ENCODE measurements at regions not wholly inside any gene's neighbourhood (a gene's known extent, or its start where the extent isn't known, plus 50 kb on each side); places are given as distances from the start of the nearest gene placed in this dataset.

DNA sequence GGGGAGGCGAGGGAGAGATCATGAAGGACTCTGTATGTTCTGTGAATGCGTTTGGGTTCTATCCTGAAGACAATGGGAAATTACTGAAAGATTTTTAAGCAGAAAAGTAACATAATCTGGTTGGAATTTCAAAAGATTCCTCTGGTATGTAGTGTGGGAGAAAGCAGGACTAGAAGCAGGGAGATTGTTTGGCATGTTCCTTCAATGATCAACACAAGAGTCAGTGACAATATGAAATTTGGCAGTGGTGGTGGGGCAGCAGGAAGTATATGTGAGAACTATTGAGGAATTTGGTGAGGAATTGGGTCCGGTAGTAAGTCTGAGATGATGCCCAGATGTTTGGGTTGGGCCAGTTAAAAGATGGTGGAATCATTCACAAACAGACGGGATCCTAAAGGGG is 348.7 kb downstream of the CD83 start:
- intact Hi-C loops (cut with DNase I) = no loop called here
- 74 to 88% methylated on average over 4 of the region's 4 CpGs for WGBS, 2 donors
- ATAC-seq (no peak), DNase-seq (no peak)
- H3K4me3 ChIP-seq = no peak overlapping the region
- peaks cover 0 to 8% (median 0%) of the 10 kb centered on the region in 3 donors for H3K9me3 ChIP-seq
- H3K27me3 ChIP-seq = no peaks in the 10 kb centered on the region
- no peaks in the 10 kb centered on the region for H3K4me1 ChIP-seq
- no peaks in the 10 kb centered on the region for H3K36me3 ChIP-seq (replicated peaks in 1 of 2; ENCODE audit: insufficient read depth in 1 of 2, low read depth in 2 of 2)
- TF ChIP-seq, protein P1, sequence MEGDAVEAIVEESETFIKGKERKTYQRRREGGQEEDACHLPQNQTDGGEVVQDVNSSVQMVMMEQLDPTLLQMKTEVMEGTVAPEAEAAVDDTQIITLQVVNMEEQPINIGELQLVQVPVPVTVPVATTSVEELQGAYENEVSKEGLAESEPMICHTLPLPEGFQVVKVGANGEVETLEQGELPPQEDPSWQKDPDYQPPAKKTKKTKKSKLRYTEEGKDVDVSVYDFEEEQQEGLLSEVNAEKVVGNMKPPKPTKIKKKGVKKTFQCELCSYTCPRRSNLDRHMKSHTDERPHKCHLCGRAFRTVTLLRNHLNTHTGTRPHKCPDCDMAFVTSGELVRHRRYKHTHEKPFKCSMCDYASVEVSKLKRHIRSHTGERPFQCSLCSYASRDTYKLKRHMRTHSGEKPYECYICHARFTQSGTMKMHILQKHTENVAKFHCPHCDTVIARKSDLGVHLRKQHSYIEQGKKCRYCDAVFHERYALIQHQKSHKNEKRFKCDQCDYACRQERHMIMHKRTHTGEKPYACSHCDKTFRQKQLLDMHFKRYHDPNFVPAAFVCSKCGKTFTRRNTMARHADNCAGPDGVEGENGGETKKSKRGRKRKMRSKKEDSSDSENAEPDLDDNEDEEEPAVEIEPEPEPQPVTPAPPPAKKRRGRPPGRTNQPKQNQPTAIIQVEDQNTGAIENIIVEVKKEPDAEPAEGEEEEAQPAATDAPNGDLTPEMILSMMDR (IDR thresholded peaks at IDR 0.05) = no peak
- H3K27ac ChIP-seq = no peak overlapping the region

DNA sequence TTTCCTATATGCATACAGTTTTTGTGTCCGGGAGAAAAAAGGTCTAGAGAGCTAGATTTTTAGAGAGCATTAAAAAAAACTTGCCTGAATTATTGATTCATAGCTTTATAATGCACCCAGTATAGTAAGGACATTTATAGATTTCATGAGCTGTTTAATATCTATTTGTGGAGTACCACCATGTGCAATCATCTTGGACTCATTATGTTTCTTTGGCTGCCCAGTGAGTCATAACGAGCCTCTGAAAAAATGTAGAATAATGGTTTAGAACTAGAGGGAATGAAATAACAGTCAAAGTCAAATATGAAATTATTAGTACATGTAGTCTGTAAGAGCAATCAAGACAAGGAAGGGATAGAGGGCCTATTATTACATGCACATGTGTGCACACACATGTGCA is 350.0 kb downstream of the CD83 start:
- H3K27ac ChIP-seq = no peak overlapping the region
- no peaks in the 10 kb centered on the region for H3K27me3 ChIP-seq
- no peak for ATAC-seq
- no peak overlapping the region for H3K4me3 ChIP-seq
- intact Hi-C loops (cut with DNase I) = no loop called here
- 51 to 65% methylated on average over 2 of the region's 2 CpGs for WGBS, 2 donors
- H3K9me3 ChIP-seq = peaks cover 0 to 8% (median 0%) of the 10 kb centered on the region in 3 donors
- no peak for DNase-seq
- TF ChIP-seq, protein P1 (IDR thresholded peaks at IDR 0.05) = no peak
- TF ChIP-seq POLR2A (IDR thresholded peaks at IDR 0.05) = no peak
- H3K36me3 ChIP-seq (replicated peaks in 1 of 2; ENCODE audit: insufficient read depth in 1 of 2, low read depth in 2 of 2) = no peaks in the 10 kb centered on the region
- no peaks in the 10 kb centered on the region for H3K4me1 ChIP-seq

DNA sequence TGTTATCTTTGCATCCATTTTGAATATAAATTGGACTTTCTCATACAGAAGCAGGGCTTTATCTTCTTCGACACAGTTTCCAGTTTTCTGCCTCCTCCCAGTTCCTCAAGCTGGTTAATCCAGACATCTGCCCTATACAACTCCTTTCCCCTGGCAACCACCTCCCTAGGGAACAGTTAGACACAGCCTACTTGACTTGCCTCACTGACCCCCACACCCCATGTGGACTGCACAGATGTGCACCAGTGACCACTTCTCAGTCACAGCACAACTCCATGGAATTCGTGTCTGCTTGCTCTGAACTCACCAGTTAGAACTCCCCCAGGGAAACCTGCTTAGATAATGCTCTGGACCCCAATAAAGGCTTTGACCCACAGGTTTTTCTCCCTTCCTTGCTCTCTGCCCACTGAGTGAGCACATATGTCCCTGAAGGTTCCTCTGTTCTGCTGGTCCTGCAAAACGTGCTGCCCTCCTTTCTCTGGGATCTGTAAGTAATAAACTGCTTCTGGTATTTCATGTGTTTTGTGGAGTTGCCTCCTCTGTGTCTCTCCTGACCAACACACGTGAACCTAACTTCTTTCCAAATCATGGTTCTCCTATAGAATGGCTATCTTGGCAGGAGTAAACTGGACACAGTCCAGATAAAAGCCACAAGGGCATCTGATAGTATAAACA is 351.2 kb downstream of the CD83 start:
- no peak for DNase-seq
- Histone ChIP-seq H3K27ac (no peak overlapping the region), H3K36me3 (replicated peaks in 1 of 2; ENCODE audit: insufficient read depth in 1 of 2, low read depth in 2 of 2) (no peaks in the 10 kb centered on the region), H3K27me3 (no peaks in the 10 kb centered on the region), H3K4me3 (no peak overlapping the region), H3K9me3 (peaks cover 0 to 8% (median 0%) of the 10 kb centered on the region in 3 donors), H3K4me1 (no peaks in the 10 kb centered on the region)
- TF ChIP-seq POLR2A (IDR thresholded peaks at IDR 0.05) = no peak
- TF ChIP-seq, protein P1 (IDR thresholded peaks at IDR 0.05) = no peak
- no peak for ATAC-seq
- 66 to 68% methylated on average over 4 of the region's 4 CpGs for WGBS, 2 donors
- intact Hi-C loops (cut with DNase I) = no loop called here

DNA sequence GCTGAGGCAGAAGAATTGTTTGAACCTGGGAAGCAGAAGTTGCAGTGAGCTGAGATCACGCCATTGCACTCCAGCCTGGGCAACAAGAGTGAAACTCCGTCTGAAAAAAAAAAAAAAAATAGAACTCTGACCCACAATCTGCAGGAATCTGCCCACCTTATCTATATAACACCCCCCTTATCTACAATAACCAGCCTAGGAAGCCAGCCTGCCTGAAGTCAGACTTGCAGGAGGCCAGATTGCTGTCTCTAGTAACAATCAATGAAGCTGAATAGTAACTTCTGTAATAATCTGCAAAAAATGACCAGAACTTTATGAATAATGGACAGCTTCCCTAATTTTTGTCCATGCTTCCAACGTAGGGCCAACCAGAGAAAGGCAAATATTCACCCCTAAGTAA is 352.5 kb downstream of the CD83 start:
- peaks cover 0 to 8% (median 0%) of the 10 kb centered on the region in 3 donors for H3K9me3 ChIP-seq
- H3K27ac ChIP-seq = no peak overlapping the region
- no peak for DNase-seq
- H3K4me1 ChIP-seq = no peaks in the 10 kb centered on the region
- intact Hi-C loops (cut with DNase I) = no loop called here
- ATAC-seq = no peak
- 79 to 80% methylated on average over 3 of the region's 3 CpGs for WGBS, 2 donors
- no peaks in the 10 kb centered on the region for H3K36me3 ChIP-seq (replicated peaks in 1 of 2; ENCODE audit: insufficient read depth in 1 of 2, low read depth in 2 of 2)
- H3K4me3 ChIP-seq = no peak overlapping the region
- H3K27me3 ChIP-seq = no peaks in the 10 kb centered on the region
- no peak for TF ChIP-seq POLR2A (IDR thresholded peaks at IDR 0.05)

DNA sequence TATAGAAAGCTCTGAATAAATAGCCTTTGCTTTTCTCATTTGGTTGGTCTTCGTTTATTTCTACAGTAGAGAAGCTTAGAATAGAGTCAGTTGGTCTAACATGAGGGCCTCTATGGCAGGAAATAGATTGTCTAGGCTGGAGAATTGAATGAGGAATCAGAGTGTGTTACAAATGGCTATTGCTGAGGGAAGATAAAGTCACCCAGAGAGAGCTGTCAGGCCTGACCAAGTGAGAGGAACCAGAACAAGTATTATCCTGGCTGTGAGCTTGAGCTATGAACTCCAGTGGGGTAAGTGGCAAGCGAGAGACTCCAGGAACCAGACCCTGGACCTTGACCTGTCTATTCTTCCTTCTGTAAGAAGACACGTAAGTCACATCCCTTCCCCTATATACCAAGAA is 353.1 kb downstream of the CD83 start:
- Histone ChIP-seq H3K27ac (no peak overlapping the region), H3K9me3 (peaks cover 0 to 8% (median 0%) of the 10 kb centered on the region in 3 donors), H3K36me3 (replicated peaks in 1 of 2; ENCODE audit: insufficient read depth in 1 of 2, low read depth in 2 of 2) (no peaks in the 10 kb centered on the region), H3K27me3 (no peaks in the 10 kb centered on the region), H3K4me3 (no peak overlapping the region), H3K4me1 (no peaks in the 10 kb centered on the region)
- TF ChIP-seq POLR2A (IDR thresholded peaks at IDR 0.05) = no peak
- TF ChIP-seq, protein P1 (IDR thresholded peaks at IDR 0.05) = no peak
- DNase-seq = no peak
- ATAC-seq = no peak
- WGBS, 2 donors = 60 to 70% methylated on average over 3 of the region's 3 CpGs
- intact Hi-C loops (cut with DNase I) = no loop called here

All from body of pancreas (tissue), 4 donors.